LNCAP (cell line): ENCODE measurements at regions not wholly inside any gene's neighbourhood (a gene's known extent, or its start where the extent isn't known, plus 50 kb on each side); places are given as distances from the start of the nearest gene placed in this dataset.

Experiments
- CTCF ChIP-seq: fragments of 450-650 bp; IDR thresholded peaks from 2 replicates; pipeline ENCODE4 v1.5.1; 2017; ENCODE audit warnings: mild to moderate bottlenecking

- no peak for TF ChIP-seq CTCF
These were observed 771.1 kb upstream of the ZEB2 start for GRCh38 chr2:145290986-145291385.

- no peak for TF ChIP-seq CTCF
These were observed 770.0 kb upstream of the ZEB2 start for GRCh38 chr2:145289946-145290345.

GRCh38 chr2:145288650-145289496, 769.0 kb upstream of the ZEB2 start:
- TF ChIP-seq CTCF: no peak

- TF ChIP-seq CTCF: no peak
These were observed 767.8 kb upstream of the ZEB2 start for GRCh38 chr2:145287736-145288135.

GRCh38 chr2:145286716-145287275, 766.9 kb upstream of the ZEB2 start:
- TF ChIP-seq CTCF: no peak

- TF ChIP-seq CTCF: no peak
These were observed 764.6 kb upstream of the ZEB2 start for GRCh38 chr2:145284551-145284950.

GRCh38 chr2:145283131-145283530, 763.2 kb upstream of the ZEB2 start:
- TF ChIP-seq CTCF: no peak
